Effector memory CD8-positive, alpha-beta T cell (primary cell): ENCODE measurements at regions not wholly inside any gene's neighbourhood (a gene's known extent, or its start where the extent isn't known, plus 50 kb on each side); places are given as distances from the start of the nearest gene placed in this dataset.

Source experiments
- ATAC-seq: fragments of 150-1000 bp; cut with Tn5 transposase; replicated peaks from 2 replicates; pipeline ENCODE4 v1.10.0; 2021; ENCODE audit warnings: mild to moderate bottlenecking, moderate library complexity
- DNase-seq, 3 experiments: peaks; one replicate each; pipeline ENCODE4 v3.0.0; 2021
- H3K27ac Mint-ChIP-seq, 2 donors: one replicate each; pipeline ENCODE4 v1.8.0; 2022; ENCODE audit warnings: mild to moderate bottlenecking in 2 of 2, mixed read lengths in 2 of 2, moderate library complexity in 2 of 2
- H3K27me3 Mint-ChIP-seq, 2 donors: one replicate each; pipeline ENCODE4 v1.8.0; 2022; ENCODE audit warnings: mixed read lengths in 2 of 2
- H3K36me3 Mint-ChIP-seq: one replicate; pipeline ENCODE4 v1.8.0; 2022; ENCODE audit warnings: mild to moderate bottlenecking, moderate library complexity, mixed read lengths; ENCODE audit not compliant: insufficient read depth
- H3K4me1 Mint-ChIP-seq, 2 donors: one replicate each; pipeline ENCODE4 v1.8.0; 2022; ENCODE audit warnings: low read depth in 2 of 2, mixed read lengths in 2 of 2
- H3K4me3 Mint-ChIP-seq, 2 donors: one replicate each; pipeline ENCODE4 v1.8.0; 2022; ENCODE audit warnings: mild to moderate bottlenecking in 2 of 2, mixed read lengths in 2 of 2, moderate library complexity in 2 of 2
- H3K9me3 Mint-ChIP-seq, 2 donors: one replicate each; pipeline ENCODE4 v1.8.0; 2022; ENCODE audit warnings: mixed read lengths in 2 of 2

DNA sequence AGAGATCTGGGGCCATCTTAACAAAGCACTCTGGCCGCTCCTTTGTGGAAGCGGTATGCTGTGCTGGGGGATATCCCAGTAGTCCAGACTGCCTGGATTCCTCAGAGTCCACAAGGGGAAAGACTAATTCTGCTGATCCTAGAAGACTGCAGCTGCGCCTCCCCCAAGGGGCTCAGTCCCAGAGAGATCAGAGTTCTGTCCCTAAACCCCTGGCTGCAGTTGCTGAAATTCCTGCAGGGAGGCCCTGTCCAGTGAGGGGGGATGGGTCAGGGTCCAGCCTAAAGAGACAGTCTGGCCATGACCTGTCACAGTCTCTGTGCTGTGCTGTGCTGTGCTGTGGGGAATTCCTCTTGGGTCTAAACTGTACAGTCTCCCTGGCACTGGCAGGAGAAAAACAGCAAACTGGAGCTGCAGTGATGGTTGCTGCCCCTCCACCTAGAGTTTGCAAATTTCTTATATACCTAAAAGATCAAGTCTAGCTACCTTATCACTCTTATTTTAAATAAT, 575.1 kb upstream of the UBE2E2 start:
- Mint-ChIP-seq H3K36me3 (no peaks in the 10 kb centered on the region), H3K9me3 (peaks cover 4 to 24% of the 10 kb centered on the region in 2 donors), H3K27ac (no peak overlapping the region), H3K4me1 (no peaks in the 10 kb centered on the region), H3K4me3 (no peak overlapping the region), H3K27me3 (no peaks in the 10 kb centered on the region)
- ATAC-seq (no peak), DNase-seq (no peak)

- Mint-ChIP-seq H3K4me3 (no peak overlapping the region), H3K9me3 (peaks cover 7 to 8% of the 10 kb centered on the region in 2 donors), H3K4me1 (no peaks in the 10 kb centered on the region), H3K27ac (no peak overlapping the region), H3K36me3 (no peaks in the 10 kb centered on the region), H3K27me3 (no peaks in the 10 kb centered on the region)
- ATAC-seq (no peak), DNase-seq (no peak)
Measured at GRCh38 chr3:22632536-22632935, 570.6 kb upstream of the UBE2E2 start.

DNA sequence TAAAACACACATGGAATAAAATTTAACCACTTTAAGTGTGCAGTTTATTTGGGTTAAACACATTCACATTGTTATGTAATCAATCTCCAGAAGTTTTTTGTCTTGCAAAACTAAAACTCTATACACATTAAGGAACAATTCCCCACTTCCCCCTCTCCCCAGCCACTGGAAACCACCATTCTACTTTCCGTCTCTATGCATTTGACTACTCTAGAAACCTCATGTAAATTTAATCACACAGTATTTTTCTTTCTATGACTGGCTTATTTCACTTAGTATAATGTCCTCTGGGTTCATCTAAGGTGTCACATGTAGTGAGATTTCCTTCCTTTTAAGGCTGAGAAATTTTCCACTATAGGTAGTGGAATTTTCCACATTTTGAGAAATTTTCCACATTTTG, 568.7 kb upstream of the UBE2E2 start:
- Mint-ChIP-seq H3K27me3 (no peaks in the 10 kb centered on the region), H3K27ac (no peak overlapping the region), H3K4me3 (no peak overlapping the region)

GRCh38 chr3:22659651-22660475, 543.3 kb upstream of the UBE2E2 start:
- no peak for DNase-seq
- H3K9me3 Mint-ChIP-seq: peaks cover 0 to 6% of the 10 kb centered on the region in 2 donors
- H3K36me3 Mint-ChIP-seq: no peaks in the 10 kb centered on the region

More for the DNA sequence above, 568.7 kb upstream of the UBE2E2 start:
- ATAC-seq (no peak), DNase-seq (no peak)
- Mint-ChIP-seq H3K36me3 (no peaks in the 10 kb centered on the region), H3K4me1 (no peaks in the 10 kb centered on the region), H3K9me3 (peaks cover 12 to 14% of the 10 kb centered on the region in 2 donors)

GRCh38 chr3:22660606-22661005, 542.5 kb upstream of the UBE2E2 start:
- Mint-ChIP-seq H3K9me3 (peaks cover 0 to 6% of the 10 kb centered on the region in 2 donors), H3K27me3 (no peaks in the 10 kb centered on the region), H3K4me1 (no peaks in the 10 kb centered on the region), H3K4me3 (no peak overlapping the region), H3K27ac (no peak overlapping the region), H3K36me3 (no peaks in the 10 kb centered on the region)
- ATAC-seq (no peak), DNase-seq (no peak)

More at GRCh38 chr3:22659651-22660475, 543.3 kb upstream of the UBE2E2 start:
- ATAC-seq: no peak
- no peaks in the 10 kb centered on the region for H3K27me3 Mint-ChIP-seq
- H3K27ac Mint-ChIP-seq: no peak overlapping the region
- no peaks in the 10 kb centered on the region for H3K4me1 Mint-ChIP-seq
- H3K4me3 Mint-ChIP-seq: no peak overlapping the region

GRCh38 chr3:22661121-22661700, 541.9 kb upstream of the UBE2E2 start:
- DNase-seq (no peak), ATAC-seq (no peak)
- Mint-ChIP-seq H3K27me3 (no peaks in the 10 kb centered on the region), H3K36me3 (no peaks in the 10 kb centered on the region), H3K9me3 (peaks cover 0 to 9% of the 10 kb centered on the region in 2 donors), H3K4me3 (no peak overlapping the region), H3K27ac (no peak overlapping the region), H3K4me1 (no peaks in the 10 kb centered on the region)

- no peak overlapping the region for H3K4me3 Mint-ChIP-seq
- ATAC-seq: no peak
- DNase-seq: no peak
- no peak overlapping the region for H3K27ac Mint-ChIP-seq
- H3K27me3 Mint-ChIP-seq: no peaks in the 10 kb centered on the region
- peaks cover 0 to 5% of the 10 kb centered on the region in 2 donors for H3K9me3 Mint-ChIP-seq
- no peaks in the 10 kb centered on the region for H3K4me1 Mint-ChIP-seq
- H3K36me3 Mint-ChIP-seq: no peaks in the 10 kb centered on the region
Measured at GRCh38 chr3:22665528-22665927, 537.6 kb upstream of the UBE2E2 start.

DNA sequence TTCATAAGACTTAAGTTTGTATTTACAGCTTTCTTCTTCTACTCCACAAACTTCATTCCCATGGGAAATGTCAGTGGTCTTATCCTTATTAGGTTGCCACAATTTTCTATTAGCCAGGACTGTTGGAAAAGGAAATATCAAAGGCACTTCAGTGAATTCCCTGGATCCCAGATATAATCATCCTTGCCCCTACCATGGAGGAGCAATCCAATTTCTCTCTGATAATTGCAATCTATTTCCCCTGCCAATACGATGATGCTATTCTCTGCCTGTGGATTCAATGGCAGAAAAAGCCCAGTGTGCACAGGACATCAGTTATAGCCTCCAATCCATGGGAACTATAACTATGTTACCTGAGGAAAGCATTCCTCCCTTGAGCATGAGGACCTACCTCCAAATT, 536.4 kb upstream of the UBE2E2 start:
- no peak for DNase-seq
- Mint-ChIP-seq H3K27me3 (no peaks in the 10 kb centered on the region), H3K4me3 (no peak overlapping the region), H3K9me3 (peaks cover 0 to 8% of the 10 kb centered on the region in 2 donors), H3K36me3 (no peaks in the 10 kb centered on the region), H3K4me1 (no peaks in the 10 kb centered on the region), H3K27ac (no peak overlapping the region)
- no peak for ATAC-seq

GRCh38 chr3:22671848-22672247, 531.3 kb upstream of the UBE2E2 start:
- Mint-ChIP-seq H3K36me3 (no peaks in the 10 kb centered on the region), H3K4me1 (no peaks in the 10 kb centered on the region), H3K27me3 (no peaks in the 10 kb centered on the region), H3K9me3 (peaks cover 6 to 7% of the 10 kb centered on the region in 2 donors), H3K4me3 (no peak overlapping the region), H3K27ac (no peak overlapping the region)
- ATAC-seq (no peak), DNase-seq (no peak)

GRCh38 chr3:22684739-22685138, 518.4 kb upstream of the UBE2E2 start:
- no peaks in the 10 kb centered on the region for H3K36me3 Mint-ChIP-seq
- H3K27ac Mint-ChIP-seq: no peak overlapping the region
- DNase-seq (no peak), ATAC-seq (no peak)
- H3K4me3 Mint-ChIP-seq: no peak overlapping the region
- H3K9me3 Mint-ChIP-seq: peaks cover 24 to 37% of the 10 kb centered on the region in 2 donors
- no peaks in the 10 kb centered on the region for H3K27me3 Mint-ChIP-seq
- no peaks in the 10 kb centered on the region for H3K4me1 Mint-ChIP-seq

- Mint-ChIP-seq H3K27ac (no peak overlapping the region), H3K4me1 (no peaks in the 10 kb centered on the region), H3K36me3 (no peaks in the 10 kb centered on the region), H3K27me3 (no peaks in the 10 kb centered on the region), H3K9me3 (peaks cover 22 to 34% of the 10 kb centered on the region in 2 donors), H3K4me3 (no peak overlapping the region)
- DNase-seq: no peak
- no peak for ATAC-seq
Measured at GRCh38 chr3:22685597-22685996, 517.5 kb upstream of the UBE2E2 start.

DNA sequence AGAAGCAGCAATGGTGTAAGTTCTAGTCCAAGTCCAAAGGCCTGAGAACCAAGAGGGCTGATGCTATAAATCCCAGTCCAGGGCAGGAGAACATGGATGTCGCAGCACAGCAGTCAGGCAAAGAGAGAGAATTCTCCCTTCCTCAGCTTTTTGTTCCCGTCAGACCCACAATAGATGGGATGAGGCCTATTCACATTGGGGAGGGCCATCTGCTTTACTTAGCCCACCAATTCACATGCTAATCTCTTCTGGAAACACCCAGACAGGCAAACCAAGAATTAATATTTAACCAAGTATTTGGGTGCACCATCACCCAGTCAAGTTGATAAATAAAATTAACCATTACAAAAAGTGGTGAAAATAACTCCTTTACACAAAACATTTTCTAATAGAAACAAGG, 511.7 kb upstream of the UBE2E2 start:
- H3K27me3 Mint-ChIP-seq: no peaks in the 10 kb centered on the region
- H3K4me1 Mint-ChIP-seq: no peaks in the 10 kb centered on the region
- no peaks in the 10 kb centered on the region for H3K36me3 Mint-ChIP-seq
- DNase-seq (no peak), ATAC-seq (no peak)
- H3K9me3 Mint-ChIP-seq: peaks cover 6 to 8% of the 10 kb centered on the region in 2 donors
- no peak overlapping the region for H3K4me3 Mint-ChIP-seq
- H3K27ac Mint-ChIP-seq: no peak overlapping the region

GRCh38 chr3:22691856-22692628, 511.1 kb upstream of the UBE2E2 start:
- Mint-ChIP-seq H3K27ac (no peak overlapping the region), H3K27me3 (no peaks in the 10 kb centered on the region), H3K9me3 (peaks cover 0 to 2% of the 10 kb centered on the region in 2 donors), H3K4me1 (no peaks in the 10 kb centered on the region), H3K36me3 (no peaks in the 10 kb centered on the region), H3K4me3 (no peak overlapping the region)
- DNase-seq (no peak), ATAC-seq (no peak)
